Kidney (tissue), 13 donors: ENCODE measurements at regions not wholly inside any gene's neighbourhood (a gene's known extent, or its start where the extent isn't known, plus 50 kb on each side); places are given as distances from the start of the nearest gene placed in this dataset.
A peak's percentile ranks its signal among the peaks of the same experiment; 100 is the strongest.

Source experiments
- DNase-seq, 5 donors: peaks; one replicate each; pipeline ENCODE4 v3.0.0-alpha.2; 2013 to 2020
- FAIRE-seq: peaks from 2 replicates; lab custom pipeline; 2012; peaks lifted over from hg19 to GRCh38; lab: Jason Lieb, UNC
- H3K27ac ChIP-seq, 2 donors: one replicate each; pipeline ENCODE4 v1.7.0; 2013; ENCODE audit warnings: low read depth in 2 of 2, low read length in 2 of 2, inconsistent platforms in 1 of 2
- H3K27me3 ChIP-seq: one replicate; pipeline ENCODE4 v1.7.1; 2013; ENCODE audit warnings: low read length, inconsistent platforms; ENCODE audit not compliant: control insufficient read depth, insufficient read depth
- H3K36me3 ChIP-seq, 3 donors: one replicate each; pipeline versions ENCODE4 v1.7.0 to v1.7.1; 2013; ENCODE audit warnings: low read length in 3 of 3, control low read depth in 1 of 3, inconsistent platforms in 1 of 3; ENCODE audit not compliant: insufficient read depth in 3 of 3, control insufficient read depth in 2 of 3
- H3K4me1 ChIP-seq, 3 donors: one replicate each; pipeline versions ENCODE4 v1.7.0 to v1.7.1; 2013; ENCODE audit warnings: low read length in 3 of 3, inconsistent platforms in 1 of 3, low read depth in 1 of 3; ENCODE audit not compliant: control insufficient read depth in 2 of 3, insufficient read depth in 2 of 3
- H3K4me3 ChIP-seq, 3 donors: one replicate each; pipeline versions ENCODE4 v1.7.0 to v1.8.1; 2013; ENCODE audit warnings: low read length in 3 of 3, control low read depth in 1 of 3, inconsistent platforms in 1 of 3
- H3K9ac ChIP-seq, 3 donors: one replicate each; pipeline versions ENCODE4 v1.7.0 to v1.7.1; 2013; ENCODE audit warnings: low read length in 3 of 3, control low read depth in 1 of 3, inconsistent platforms in 1 of 3
- H3K9me3 ChIP-seq, 3 donors: one replicate each; pipeline versions ENCODE4 v1.7.0 to v1.7.1; 2013; ENCODE audit warnings: low read length in 3 of 3, control low read depth in 1 of 3, inconsistent platforms in 1 of 3; ENCODE audit not compliant: control insufficient read depth in 2 of 3, insufficient read depth in 1 of 3
- intact Hi-C: fragments of 100-400 bp; cut with DNase I; formaldehyde crosslinking; loops from one replicate; pipeline ENCODE4 v1.11.1; 2022
- TF ChIP-seq, protein P1 (sequence below): IDR thresholded peaks from 3 replicates; pipeline ENCODE4 v1.5.1; 2012; ENCODE audit warnings: mild to moderate bottlenecking, moderate library complexity, borderline replicate concordance; ENCODE audit not compliant: insufficient read depth; ENCODE audit errors: extremely low read depth
- donor health status: control.
- donor health status: control.
- donor health status: control.
- donor health status: control.
- donor health status: control.
- donor health status: DM: yes; HTN: yes; CAD: no.
- donor health status: Normal renal cell carcinoma (clear cell type).

DNA sequence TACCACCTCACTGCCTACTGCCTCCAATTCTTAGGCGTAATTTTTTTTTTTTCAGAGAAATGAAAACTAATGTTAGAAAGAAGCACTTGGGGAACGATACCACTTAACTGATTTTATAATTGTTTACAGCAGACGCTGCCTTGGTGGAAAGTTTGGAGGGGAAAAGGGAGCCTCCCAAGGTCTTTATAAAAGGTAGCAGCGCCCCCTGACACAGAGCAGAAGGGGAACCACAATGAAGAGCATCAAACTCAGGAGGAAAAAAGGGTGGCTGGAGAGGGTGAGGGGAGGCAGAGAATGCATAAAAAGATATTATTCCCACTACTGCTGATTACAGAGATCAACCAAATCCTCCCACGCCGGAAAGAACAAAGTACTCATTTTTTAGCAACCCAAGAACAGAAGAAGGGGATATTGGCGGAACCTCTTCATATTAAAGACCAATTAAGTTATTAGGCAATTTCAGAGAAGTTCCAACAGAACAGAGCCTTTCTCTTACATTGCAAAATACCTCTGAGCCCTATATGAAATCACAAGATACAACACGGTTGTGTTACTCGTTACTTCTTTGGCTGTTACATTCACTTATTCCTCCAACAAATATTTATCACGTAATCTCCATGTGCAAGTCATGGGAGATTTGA lies 135.8 kb downstream of the TEX36 start:
- no peak for DNase-seq
- Histone ChIP-seq H3K4me1 (no peaks in the 10 kb centered on the region), H3K36me3 (no peaks in the 10 kb centered on the region), H3K27ac (no peak overlapping the region), H3K9me3 (no peaks in the 10 kb centered on the region), H3K27me3 (no peaks in the 10 kb centered on the region), H3K4me3 (no peak overlapping the region), H3K9ac (no peak overlapping the region)
- intact Hi-C loops: no loop called here
- FAIRE-seq: no peak
- TF ChIP-seq, protein P1, sequence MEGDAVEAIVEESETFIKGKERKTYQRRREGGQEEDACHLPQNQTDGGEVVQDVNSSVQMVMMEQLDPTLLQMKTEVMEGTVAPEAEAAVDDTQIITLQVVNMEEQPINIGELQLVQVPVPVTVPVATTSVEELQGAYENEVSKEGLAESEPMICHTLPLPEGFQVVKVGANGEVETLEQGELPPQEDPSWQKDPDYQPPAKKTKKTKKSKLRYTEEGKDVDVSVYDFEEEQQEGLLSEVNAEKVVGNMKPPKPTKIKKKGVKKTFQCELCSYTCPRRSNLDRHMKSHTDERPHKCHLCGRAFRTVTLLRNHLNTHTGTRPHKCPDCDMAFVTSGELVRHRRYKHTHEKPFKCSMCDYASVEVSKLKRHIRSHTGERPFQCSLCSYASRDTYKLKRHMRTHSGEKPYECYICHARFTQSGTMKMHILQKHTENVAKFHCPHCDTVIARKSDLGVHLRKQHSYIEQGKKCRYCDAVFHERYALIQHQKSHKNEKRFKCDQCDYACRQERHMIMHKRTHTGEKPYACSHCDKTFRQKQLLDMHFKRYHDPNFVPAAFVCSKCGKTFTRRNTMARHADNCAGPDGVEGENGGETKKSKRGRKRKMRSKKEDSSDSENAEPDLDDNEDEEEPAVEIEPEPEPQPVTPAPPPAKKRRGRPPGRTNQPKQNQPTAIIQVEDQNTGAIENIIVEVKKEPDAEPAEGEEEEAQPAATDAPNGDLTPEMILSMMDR: no peak

DNA sequence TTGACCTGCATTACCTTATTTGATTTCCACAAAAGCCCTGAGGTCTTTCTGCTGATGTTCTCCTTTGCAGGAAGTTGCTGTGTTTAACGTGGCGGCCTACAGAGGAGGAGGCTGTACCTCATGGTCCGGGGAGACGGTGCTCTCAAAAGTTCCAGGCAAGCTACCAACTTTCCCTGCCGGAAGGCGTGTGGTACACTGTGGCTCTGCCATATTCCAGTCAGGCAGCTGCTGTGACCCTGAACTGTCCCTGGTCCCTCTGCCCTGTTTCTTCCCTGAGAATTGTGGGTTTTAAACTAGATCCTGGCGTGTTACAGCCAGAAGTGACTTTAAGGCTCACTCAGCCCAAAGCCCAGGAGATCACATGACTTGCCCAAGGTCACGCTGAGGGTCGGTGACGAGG lies 139.2 kb downstream of the TEX36 start:
- Histone ChIP-seq H3K4me1 (peaks cover 0 to 2% (median 2%) of the 10 kb centered on the region in 3 donors), H3K4me3 (no peak overlapping the region), H3K9ac (no peak overlapping the region), H3K36me3 (no peaks in the 10 kb centered on the region), H3K9me3 (no peaks in the 10 kb centered on the region), H3K27ac (no peak overlapping the region), H3K27me3 (no peaks in the 10 kb centered on the region)
- FAIRE-seq (no peak), DNase-seq (no peak)
- TF ChIP-seq, protein P1: no peak
- intact Hi-C loops: no loop called here

DNA sequence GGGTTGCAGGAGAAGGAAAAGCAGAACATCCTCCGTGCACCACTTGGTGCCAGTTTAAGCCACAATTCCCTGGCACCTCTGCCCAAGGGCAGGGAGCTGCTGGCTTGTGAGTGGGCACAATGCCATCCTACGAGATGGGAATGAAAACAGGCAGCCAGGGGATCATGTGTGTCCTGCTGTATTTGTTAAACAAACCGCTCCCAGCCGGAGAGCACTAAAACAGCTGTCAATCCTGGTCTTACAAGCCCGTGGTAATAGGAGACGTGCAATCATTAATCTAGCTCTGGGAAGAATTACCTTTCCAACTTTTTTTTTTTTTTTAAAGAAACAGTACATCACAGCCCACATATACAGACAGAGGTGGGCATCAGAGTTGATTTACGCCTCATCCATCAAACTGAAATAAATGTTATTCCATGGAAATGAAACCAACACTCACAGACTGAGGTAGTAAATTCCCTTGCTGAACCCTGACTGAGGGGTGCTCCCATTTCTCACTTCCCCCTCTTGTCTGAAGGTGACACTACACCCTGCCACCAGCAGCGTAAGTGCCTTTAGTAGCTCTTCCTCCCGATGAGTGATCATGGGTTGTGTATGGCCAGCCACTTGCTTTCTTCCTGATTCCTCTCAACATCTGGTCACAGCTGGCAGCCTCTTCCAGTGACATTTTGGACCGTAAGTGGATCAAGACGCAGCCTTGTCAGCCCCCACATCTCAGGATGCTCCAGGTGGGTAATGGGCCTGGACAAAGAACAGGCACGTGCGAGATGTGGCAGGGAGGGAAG lies 143.8 kb downstream of the TEX36 start:
- intact Hi-C loops: no loop called here
- Histone ChIP-seq H3K9ac (no peak overlapping the region), H3K27ac (no peak overlapping the region), H3K9me3 (no peaks in the 10 kb centered on the region), H3K4me3 (no peak overlapping the region), H3K4me1 (peaks cover 0 to 2% (median 2%) of the 10 kb centered on the region in 3 donors), H3K36me3 (no peaks in the 10 kb centered on the region), H3K27me3 (no peaks in the 10 kb centered on the region)
- DNase-seq (peak; percentile 61 to 91 (median 74)), FAIRE-seq (no peak)
- TF ChIP-seq, protein P1: no peak
